HL-60/S4 (cell line): ENCODE measurements at regions not wholly inside any gene's neighbourhood (a gene's known extent, or its start where the extent isn't known, plus 50 kb on each side); places are given as distances from the start of the nearest gene placed in this dataset.
"Not testable (repeated sequence)": the region's sequence is repeated elsewhere in the genome, so short reads cannot be mapped to it uniquely, and the experiment has no call there.

Experiments
- in situ Hi-C: fragments of 300-500 bp; cut with MboI; formaldehyde crosslinking; loops from 2 replicates; pipeline ENCODE4 v1.14.3; 2022; ENCODE audit warnings: low sequenced_read_pairs

DNA sequence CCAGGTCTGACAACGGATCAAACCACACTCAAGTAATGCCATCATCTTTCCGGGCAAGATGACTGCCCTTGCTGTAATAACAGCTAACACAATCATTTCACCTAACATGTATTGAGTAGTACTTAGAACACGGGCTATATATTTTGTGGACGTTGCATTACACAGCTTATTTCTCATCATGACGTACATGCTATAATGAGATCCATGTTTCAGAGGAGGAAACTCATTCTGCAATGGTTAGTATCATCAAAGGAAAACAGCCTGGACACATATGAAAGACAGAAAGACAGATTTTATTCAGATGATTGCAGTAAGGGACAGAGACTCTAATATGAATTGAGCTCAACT lies 446.7 kb downstream of the HS3ST3B1 start:
- in situ Hi-C loops, result no loop called here

- in situ Hi-C loops, result no loop called here
Observed at GRCh38 chr17:14746822-14747602, 446.1 kb downstream of the HS3ST3B1 start.

- in situ Hi-C loops, result no loop called here
Observed at GRCh38 chr17:14745541-14745940, 444.7 kb downstream of the HS3ST3B1 start.

DNA sequence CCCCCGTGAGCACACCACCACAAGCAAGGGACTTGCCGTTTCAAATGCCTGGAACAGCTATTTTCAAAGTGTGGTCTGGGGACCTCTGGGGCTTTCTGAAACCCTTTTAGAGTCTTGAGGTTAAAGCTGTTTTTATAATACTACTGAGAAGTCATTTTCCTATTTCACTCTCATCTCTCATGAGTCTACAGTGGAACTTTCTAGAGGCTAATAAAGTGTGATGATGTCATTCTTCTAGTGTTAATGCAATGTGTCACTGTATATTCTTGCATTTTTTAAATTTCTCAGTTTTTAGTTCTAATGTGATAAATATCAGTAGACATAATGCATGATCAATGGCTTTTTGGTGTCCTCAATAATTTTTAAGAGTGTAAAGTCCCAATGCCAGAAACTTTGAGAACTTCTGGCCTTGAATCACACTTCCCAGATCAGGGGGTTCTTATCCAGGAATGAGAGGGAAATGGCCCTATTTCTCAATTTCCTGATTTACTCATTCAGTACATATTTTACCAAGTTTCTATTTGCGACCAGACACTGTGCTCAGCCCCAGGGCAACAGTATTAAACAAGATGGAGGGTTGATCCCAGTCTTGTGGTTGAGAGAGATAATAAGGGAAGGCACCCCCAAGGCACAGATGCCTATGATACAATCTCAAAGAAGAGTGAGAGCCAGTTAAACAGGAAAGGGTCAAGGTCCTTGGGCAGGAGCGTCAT lies 444.0 kb downstream of the HS3ST3B1 start:
- in situ Hi-C loops, result no loop called here

- in situ Hi-C loops, result no loop called here
Observed at GRCh38 chr17:14741491-14741890, 440.6 kb downstream of the HS3ST3B1 start.

- in situ Hi-C loops, result no loop called here
Observed at GRCh38 chr17:14739656-14740431, 439.0 kb downstream of the HS3ST3B1 start.

- in situ Hi-C loops, result no loop called here
Observed at GRCh38 chr17:14738652-14738988, 437.7 kb downstream of the HS3ST3B1 start.

DNA sequence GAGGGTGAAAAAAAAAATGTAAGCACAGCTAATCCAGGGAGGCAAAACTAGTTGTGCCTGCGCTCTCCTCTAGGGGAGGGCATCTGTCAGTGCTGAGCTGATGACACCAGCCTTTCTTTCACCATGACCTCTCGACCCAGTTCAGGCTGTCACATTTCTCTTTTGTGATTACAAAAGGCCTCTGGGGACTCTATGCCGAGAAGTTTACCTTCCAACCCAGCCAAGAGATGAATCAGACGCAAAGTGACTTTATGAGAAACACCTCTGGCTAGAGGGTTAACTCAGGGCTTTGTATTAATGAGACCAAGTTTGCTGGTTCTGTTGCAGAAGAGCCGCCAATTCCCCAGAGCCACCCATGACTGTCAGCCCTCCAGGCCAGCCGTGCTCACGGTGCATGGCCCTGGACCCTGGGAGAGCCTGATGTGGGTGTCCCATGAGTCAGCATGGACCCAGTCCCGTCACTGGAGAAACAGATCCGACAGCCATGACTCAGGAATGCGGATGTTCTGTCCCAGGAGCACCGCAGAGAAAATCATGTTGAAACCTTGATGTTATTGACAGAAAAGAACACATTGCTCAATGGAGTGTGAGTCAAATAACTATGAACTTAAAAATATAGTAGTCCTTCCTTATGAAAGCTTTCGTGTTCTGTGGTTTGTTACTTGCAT lies 437.2 kb downstream of the HS3ST3B1 start:
- in situ Hi-C loops, result no loop called here

- in situ Hi-C loops, result no loop called here
Observed at GRCh38 chr17:14736631-14737030, 435.8 kb downstream of the HS3ST3B1 start.

DNA sequence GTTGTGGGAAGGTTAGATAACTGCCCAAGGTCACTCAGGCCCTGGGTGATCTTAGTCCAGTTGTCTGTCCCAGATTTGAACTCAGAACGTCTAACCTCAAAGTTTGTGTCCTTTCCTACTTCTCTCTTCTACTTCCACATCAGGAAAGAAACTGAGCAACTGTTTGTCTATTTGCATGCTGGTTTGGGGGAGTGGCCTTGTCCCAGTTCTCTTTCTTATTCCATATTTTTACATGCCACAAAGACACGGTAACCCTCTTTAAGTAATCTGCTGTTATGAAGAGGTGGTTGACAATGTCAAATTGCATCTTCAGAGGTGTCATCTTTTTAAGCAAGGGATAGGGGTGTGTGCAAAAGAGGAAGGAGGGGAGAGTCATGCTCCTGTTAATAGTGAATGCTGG lies 432.5 kb downstream of the HS3ST3B1 start:
- in situ Hi-C loops, result no loop called here

GRCh38 chr17:14732211-14732610 lies 431.3 kb downstream of the HS3ST3B1 start:
- in situ Hi-C loops, result no loop called here

- in situ Hi-C loops, result no loop called here
Observed at GRCh38 chr17:14731591-14731990, 430.7 kb downstream of the HS3ST3B1 start.

GRCh38 chr17:14730821-14731220 lies 429.9 kb downstream of the HS3ST3B1 start:
- in situ Hi-C loops, result no loop called here

DNA sequence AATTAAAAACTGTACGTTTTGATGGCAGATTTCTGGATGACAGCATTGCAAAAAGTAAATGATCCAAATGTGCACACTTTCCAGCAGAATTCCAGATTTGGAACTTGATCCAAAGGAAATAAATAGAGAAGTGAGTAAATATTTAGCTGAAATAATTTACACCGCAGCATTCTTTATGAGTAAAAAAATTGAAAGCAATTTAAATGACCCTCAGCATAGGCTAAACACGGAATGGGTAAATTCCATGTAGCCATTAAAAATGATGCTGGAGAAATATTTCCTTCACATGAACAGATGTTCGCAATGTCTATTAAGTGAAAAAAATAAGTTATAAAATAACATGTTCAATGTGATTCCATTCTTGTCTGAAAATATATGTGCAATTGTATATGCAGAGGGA lies 424.8 kb downstream of the HS3ST3B1 start:
- in situ Hi-C loops, result no loop called here

DNA sequence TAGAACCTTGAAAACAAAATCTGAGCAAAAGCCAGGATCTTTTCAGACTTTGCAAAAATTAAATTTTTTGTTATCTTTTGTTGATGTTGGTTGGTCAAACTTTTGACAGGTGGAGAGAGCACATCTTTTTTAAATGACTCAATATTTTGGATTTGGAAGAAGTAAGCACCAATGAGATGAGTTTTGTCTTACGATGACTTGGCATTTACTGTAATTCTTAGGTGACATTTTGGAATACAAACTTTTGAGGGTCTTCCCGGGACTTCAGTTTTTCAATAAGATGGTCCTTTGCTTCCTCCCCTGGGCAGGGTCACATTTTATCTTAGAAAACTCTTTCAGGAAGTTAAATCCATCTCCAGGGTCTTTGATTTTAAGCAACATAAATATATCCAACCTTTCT lies 423.9 kb downstream of the HS3ST3B1 start:
- in situ Hi-C loops, result no loop called here

- in situ Hi-C loops, result not testable (repeated sequence)
Observed at GRCh38 chr17:14723349-14723748, 422.5 kb downstream of the HS3ST3B1 start.

GRCh38 chr17:14719942-14720341 lies 419.1 kb downstream of the HS3ST3B1 start:
- in situ Hi-C loops, result no loop called here

GRCh38 chr17:14717859-14718258 lies 417.0 kb downstream of the HS3ST3B1 start:
- in situ Hi-C loops, result no loop called here

- in situ Hi-C loops, result no loop called here
Observed at GRCh38 chr17:14715561-14715960, 414.7 kb downstream of the HS3ST3B1 start.

DNA sequence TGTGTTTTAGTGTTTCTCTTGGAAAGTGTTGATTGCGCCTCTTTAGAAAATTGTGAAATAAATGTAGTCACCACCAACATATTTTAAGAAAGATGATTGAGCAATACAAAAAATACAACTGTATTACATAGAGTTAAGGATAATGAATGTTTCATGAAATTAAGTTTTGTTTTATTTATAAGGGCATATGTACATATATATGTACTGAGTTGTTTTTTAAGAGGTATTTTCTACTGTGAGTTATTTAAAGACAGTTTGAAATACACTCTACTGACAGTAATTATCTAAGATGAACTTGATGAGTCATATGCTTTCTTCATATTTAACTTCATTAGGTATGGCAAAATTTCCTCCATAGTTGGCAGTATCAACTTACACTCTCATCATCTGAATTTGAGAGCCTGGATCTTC lies 411.7 kb downstream of the HS3ST3B1 start:
- in situ Hi-C loops, result no loop called here

DNA sequence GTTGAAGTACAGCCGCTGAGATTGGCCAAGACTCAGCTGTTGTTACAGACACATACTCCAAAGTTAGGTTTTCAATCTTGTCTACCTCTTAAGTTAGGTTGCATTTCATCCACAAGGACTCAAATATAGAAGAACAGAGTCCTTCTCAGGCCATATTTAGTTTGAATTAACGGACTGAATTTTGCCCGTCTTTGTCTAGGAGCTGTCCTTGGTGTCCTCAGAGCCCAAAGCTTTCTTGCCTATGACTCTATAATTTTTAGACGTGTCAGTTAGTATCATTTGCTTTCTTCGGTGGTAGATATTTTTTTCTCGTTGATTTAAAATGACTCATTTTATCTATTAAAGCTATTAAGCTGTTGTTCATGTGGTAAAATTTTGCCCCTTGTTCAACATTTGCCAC lies 403.2 kb downstream of the HS3ST3B1 start:
- in situ Hi-C loops, result no loop called here
